ENCODE measurements at regions not wholly inside any gene's neighbourhood (a gene's known extent, or its start where the extent isn't known, plus 50 kb on each side); places are given as distances from the start of the nearest gene placed in this dataset.
A peak's percentile ranks its signal among the peaks of the same experiment; 100 is the strongest.
"Not testable (repeated sequence)": the region's sequence is repeated elsewhere in the genome, so short reads cannot be mapped to it uniquely, and the experiment has no call there.

DNA sequence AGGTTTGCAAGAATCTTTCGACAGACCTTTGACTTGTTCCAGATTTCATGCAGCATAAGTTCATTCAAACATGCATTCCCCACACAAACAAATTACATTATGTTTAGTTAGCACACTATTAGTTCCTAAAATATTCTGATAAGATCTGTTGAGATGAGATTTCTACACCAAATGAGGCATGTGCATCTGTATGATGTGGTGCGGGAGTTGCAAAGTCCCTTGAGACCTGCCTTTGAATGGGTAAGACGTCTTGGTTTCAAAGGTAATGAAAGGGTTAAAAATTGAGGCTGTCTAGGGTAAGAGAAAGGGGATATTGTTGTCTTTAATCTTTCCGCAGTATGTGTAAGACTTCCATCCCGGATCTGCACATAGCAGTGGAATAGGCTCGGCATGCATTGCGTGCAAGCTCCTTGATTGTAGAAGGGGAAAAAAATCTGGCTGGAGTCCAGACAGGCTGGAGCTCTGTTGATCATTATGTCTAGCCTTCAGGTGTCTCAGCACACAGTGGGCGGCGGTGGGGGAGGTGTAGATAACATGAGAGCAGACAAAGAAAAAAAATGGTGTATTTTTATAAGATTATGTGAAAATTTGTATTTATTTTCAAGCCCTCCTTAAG is 296.6 kb downstream of the PTPRC start:
- DNase-seq = peak; percentile 97

DNA sequence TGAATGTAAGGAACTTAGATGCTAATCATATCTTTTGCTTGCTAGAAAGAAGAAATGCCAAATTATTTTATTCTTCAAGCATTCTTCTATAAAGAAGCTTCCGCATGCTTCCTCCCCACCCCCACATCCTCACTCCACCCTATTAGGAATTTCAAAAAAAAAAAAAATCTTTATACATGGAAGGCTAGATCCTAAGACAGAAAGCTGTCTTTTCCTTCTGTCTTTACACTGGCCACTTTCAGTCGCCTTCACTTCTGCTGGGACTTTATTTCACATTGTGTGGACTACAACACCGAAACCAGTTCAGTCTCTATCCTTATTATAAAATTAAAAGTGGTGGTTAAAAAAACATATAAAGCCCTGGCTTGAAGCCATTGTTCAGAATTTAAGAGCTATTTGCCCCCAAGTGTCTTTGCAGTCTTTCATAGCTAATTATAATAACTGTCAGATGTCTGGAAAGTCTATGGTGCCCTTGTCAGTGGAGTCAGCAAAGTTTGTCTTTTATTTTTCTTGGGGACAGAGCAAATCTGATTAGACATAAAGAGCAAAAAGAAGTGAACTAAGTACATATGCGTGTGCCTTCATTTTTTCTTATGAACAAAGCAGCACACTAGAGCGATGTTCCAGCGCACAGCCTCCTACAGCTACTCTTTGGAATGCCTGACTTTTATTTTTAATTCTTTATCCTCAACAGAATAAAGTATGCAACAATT is 297.7 kb downstream of the PTPRC start:
- peak; percentile 18 for DNase-seq

DNA sequence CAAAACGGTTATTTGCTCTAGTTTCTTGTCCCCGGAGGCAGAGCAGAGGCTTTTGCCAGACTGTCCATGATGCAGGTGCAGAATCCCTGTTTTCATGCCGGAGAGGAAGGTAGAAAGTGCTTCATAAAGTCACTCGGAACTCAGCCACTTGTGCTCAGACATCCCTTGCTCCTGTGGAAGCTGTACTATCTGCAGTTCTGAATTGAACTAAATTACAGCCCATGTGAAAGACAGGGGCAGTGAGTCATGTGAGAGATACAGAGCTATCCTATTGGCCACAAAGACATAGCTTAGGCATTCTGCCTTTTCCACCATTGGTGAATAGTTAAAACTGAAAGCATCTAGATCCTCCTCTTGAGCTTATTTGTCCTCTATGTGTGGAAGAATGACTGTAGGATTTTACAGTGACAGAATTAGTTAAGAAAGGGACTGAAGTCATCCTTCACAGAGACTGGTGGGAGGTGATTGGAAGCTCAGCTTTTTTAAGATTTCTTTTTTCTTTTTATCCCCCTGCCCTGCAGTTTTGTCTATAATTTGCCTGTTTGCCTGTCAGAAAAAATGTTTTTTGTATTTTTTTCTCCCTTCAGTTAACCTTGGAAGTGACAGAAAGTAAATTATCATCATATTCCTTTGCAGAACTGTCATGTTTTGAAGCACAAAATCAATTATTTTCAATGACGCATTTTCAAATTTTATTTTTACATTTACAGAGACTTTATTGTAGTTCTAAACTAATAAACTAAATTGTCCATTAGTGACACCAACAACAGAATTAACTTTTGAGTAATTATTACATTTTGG is 298.6 kb downstream of the PTPRC start:
- DNase-seq = peak; percentile 57

DNA sequence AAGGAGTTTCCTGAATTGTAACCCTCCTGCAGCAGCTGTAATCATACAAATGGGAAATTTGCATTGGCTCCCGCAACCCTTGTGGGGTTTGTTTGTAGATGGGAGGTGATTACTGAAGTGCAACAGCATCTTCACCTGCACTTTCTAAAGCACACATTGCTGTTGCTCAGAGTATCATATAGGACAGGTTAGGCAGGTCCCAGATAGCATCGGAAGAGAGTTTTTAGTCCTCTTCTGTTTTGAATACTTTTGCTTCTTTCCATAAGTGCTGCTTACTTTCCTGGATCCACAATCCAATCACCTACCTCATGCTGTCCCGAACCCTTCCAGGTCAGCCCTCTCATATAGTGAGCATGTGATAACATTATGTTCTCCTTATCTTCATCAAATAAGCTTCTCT is 300.4 kb downstream of the PTPRC start:
- DNase-seq = no peak

DNA sequence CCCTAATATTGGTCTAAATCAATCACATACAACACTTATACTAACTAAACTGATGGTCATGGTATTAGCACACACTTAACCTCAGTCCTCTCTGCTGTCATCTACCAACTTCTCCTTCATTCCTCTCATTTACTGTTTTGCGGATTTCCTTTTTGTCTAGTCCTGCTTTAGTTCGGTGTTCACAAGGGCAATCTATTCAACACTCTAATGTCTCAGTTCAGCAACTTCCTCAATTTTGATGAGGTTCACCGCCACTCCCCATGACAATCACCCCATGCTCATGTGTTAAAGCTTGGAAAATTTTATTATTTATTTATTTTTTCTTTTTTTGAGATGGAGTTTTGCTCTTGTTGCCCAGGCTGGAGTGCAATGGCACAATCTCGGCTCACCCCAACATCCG is 301.1 kb downstream of the PTPRC start:
- DNase-seq = no peak

DNA sequence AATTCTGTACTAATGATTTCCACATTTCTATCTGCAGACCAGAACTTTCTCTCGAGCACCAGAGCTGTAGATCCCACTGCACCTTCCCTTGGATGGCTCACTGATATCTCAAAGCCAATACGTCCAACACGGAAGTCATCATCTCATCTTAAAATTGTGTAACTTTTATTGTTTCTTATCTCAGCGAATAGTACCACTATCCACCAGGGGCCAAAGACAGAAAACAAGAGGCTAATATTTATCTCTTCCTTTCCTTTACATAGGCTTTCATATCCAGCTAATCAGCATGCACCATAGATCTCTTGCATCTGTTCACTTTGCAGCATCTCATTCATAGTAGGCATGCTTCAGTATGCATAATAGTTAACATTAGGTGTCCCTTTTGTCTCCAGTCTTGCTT is 303.6 kb downstream of the PTPRC start:
- DNase-seq = no peak

DNA sequence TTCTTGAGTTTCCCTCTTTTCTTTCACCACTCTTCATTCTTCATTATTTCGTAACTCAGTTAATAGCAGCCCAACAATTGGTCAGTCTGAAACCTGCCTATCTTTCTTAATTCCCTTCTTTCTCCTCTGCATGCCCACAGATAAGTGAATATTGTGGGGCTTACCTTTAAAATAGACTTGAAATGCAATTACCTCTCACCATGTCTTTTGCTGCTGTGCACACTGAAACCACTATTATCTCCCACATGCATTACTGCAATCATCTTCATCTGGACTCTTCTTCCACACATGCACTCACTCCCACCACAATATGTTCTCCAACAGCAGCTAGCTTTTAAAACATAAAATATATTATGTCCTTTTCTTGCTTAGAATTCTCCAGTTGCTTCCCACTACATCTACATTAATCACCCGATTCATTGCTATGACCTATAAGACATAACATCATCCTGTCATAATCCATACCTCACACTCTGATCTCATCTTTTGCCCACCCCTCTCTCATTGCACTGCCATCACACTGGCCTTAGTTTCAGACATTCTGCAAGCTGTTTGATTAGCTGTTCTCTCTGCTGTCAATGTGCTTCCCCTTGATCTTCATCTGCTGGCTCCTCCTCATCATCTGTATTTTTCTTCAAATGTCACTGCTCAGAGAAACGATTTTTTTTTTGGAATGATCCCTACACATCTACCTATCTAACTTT is 304.8 kb downstream of the PTPRC start:
- no peak for DNase-seq

DNA sequence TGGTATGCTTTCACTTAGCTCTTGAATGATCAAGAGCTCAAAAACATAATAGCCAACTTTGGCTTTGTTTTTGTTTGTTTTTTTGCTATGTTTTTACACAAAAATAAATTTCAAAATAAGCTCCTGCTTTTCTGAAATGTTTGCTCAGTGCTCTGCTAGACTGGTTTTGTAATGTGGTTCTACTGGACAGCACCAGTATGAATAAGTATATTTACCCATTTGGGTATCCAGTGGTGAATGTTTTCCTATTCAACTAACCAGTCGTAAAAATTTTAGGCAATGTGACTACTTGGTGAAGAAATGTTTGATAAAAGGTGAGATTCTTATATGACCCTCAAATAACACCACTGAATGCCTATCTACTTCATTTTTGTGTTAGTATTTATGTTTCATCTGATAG is 308.6 kb downstream of the PTPRC start:
- no peak for DNase-seq

DNA sequence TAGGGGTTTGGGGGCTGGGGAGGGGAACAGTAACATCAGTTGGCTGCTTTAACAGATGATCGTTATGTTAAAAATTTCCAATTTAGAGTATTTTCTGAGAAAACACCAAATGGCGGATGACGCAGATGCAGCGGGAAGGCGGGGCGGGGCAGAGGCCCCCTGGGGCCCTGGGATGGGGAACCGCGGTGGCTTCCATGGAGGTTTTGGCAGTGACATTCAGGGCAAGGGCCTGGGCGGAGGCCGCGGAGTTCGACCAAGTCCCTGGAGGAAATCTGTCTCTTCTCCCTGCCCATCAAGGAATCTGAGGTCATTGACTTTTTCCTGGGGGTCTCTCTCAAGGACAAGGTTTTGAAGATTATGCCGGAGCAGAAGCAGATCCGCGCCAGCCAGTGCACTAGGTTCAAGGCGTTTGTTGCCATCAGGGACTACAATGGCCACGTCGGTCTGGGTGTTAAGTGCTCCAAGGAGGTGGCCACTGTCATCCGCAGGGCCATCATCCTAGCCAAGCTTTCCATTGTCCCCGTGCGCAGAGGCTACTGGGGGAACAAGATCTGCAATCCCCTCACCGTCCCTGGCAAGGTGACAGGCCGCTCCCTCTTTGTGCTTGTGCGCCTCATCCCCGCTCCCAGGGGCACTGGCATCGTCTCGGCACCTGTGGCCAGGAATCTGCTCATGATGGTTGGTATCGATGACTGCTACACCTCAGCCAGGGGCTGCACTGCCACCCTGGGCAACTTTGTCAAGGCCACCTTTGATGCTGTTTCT is 310.2 kb downstream of the PTPRC start:
- no peak for DNase-seq

DNA sequence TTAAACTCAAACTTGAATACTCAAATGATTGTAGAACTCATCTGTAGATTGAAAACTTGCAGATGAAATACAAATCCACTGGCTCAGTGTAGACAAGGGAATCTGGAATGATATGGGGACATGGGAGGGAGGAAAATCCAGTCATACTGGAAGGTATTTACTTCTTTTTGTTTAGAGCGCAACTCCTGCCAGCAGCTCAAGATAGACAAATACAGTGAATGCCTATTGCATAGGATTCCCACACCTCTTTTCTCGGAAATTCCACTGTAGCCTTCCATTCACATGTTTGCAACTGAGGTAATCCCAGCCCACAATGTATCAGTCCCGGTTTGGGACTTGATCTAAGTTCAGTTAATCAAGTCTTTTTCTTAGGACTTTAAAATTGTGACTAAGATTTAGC is 311.2 kb downstream of the PTPRC start:
- DNase-seq = no peak

DNA sequence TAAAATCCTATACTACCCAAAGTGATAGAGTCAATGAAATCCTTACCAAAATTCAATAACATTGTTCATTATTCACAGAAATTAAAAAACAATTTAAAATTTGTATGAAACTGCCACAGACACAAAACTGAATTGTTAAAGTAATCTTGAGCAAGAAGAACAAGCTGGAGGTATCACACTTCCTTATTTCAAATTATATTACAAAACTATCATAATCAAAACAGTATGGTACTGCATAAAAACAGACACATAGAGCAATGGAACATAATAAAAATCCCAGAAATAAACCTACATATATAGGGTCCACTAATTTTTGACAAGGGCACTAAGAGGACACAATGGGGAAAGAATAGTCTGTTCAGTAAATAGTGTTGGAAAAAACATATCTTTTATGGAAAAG is 316.2 kb downstream of the PTPRC start:
- no peak for DNase-seq

DNA sequence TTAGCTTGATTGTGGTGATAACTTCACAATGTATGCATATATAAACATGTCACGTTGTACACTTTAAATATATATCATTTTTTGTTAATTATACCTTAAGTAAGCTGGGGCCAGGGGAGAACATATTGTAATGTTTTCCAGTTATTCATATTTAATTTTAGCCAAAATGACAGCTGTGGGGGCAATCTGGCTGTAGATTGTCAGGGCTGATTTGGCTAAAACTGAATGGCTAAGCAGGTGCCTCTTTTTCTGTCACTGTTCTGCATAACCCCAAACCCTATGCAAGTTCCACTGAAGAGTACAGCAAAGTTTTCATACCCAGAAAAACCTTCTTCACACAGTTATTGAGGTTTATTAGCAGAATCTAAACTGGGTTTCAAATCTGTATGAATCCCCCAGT is 318.2 kb downstream of the PTPRC start:
- no peak for DNase-seq

DNA sequence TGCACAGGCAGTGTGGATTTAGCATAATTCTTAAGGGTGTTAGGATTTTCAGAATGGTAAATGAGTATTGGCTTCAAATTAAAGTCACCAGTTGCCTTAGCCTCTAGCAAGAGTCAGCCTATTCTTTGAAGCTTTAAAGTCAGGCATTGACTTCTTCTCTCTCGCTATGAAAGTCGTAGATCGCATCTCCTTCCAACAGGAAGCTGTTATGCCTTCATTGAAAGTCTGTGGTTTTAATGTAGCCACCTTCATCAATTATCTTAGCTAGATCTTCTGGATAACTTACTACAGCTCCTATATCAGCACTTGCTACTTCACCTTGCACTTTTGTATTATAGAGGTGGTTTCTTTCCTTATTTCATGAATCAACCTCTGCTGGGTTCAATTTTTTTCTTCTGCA is 320.2 kb downstream of the PTPRC start:
- no peak for DNase-seq

DNA sequence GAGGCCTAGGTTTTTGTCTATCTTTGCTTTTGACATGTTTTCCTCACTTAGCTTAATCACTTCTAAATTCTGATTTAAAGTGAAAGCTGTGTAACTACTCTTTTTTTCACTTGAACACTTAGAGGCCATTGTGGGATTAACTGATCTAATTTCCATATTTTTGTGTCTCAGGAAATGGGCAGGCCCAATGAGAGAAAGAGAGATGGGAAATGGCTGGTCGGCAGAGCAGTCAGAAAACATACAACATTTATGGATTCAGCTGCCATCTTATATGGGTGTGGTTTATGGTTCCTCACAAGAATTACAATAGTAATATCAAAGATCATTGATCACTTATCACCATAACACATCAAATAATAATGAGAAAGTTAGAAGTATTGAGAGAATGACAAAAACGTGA is 320.8 kb downstream of the PTPRC start:
- no peak for DNase-seq

DNA sequence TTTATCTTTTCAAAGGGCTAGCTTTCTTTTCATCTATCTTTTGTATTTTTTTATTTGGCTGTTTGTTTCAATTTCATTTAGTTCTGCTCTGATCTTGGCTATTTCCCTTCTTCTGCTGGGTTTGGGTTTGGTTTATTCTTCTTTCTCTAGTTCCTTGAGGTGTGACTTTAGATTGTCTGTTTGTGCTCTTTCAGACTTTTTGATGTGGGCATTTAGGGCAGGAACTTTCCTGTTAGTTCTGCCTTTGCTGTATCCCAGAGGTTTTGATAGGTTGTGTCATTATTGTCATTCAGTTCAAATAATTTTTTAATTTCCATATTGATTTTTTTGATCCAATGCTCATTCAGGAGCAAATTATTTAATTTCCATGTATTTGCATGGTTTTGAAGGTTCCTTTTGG is 325.0 kb downstream of the PTPRC start:
- DNase-seq = not testable (repeated sequence)

DNA sequence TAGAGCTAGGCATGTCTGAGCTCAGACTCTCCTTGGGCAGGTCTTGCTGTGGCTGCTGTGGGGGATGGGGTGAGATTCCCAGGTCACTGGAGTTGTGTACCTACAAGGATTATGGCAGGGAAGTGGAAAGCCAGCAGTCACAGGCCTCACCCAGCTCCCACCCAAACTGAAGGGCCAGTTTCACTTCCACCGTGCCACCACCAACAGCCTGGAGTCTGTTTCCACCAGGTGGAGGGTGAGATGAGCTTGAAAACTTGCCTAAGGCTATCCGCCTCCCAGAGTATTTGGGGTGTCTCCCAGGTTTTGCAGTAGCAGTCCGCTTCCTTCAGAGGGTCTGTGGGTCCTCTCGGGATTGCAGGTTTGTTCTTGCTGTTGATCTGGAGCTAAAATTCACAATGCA is 327.7 kb downstream of the PTPRC start:
- DNase-seq = no peak

DNA sequence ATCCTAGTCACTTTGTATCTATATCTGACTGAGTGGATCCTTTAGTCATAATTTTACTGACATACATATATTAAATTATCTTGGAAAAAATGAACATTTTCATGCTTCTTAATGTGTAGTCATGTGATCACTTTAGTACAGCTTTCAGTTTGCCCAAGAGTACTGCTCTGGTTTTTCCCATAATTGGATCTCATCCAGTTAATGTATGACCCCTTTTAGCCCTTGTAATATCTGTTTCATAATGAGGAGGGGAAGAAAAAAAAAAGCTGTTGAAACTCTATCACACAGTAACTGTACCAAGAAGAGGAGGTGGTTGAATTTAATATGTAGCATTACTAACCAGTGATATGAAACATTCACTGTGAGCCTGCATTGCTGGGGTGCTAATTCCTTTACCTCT is 328.7 kb downstream of the PTPRC start:
- no peak for DNase-seq

DNA sequence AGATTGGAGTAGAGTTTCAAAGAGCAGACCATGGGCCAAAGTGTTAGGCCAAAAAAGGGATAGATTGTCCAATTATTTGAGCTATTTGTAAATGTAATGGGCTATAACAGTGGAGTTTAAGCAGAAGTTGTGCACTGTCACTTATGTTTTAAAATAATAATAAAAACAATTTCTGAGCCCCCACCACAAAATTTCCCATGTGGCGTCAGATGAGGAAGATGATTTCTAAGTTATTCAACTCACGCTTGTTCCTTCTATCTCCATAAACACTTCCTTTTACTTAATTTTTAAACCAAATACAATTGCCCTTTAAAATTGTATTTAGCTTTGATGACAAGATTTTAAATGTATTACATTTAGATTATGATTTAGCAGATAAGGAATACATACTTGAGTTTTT is 330.0 kb downstream of the PTPRC start:
- DNase-seq = no peak

DNA sequence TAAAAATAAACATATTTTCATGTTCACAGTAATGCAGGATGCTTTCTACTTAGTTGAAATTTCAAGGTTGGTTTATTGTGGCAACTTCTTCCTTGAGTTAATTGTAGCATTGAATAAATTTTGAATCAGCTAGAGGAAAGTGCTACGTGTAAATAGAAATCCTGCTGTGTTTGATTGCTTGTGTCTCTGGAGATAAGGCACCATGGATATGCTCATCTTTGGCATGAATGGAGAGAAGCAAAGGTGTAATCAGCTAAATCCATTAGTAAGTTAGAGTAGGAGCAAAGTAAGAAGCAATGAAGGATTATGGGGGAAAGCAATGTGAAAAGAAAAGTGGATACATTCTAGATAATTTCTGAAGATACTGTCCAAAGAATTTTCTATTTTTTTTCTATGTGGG is 331.1 kb downstream of the PTPRC start:
- DNase-seq = no peak

DNA sequence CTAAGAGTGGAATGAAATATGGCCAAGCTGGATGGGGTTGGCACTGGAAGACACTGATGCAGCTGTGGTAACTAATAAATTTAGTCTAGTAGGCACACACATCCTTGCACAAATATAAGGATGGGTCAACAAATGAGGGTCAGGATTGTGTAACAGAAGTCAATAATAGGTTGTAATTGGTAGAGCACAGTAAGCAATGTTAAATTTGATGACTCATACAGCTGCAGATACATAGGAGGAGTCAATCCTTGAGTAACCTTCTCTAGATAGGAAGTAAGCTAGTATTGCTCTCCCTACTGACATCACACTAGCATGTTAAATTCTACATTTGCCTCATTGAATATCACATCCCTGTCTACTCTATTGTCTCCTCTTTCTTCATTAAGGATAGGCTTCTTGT is 332.1 kb downstream of the PTPRC start:
- no peak for DNase-seq

DNA sequence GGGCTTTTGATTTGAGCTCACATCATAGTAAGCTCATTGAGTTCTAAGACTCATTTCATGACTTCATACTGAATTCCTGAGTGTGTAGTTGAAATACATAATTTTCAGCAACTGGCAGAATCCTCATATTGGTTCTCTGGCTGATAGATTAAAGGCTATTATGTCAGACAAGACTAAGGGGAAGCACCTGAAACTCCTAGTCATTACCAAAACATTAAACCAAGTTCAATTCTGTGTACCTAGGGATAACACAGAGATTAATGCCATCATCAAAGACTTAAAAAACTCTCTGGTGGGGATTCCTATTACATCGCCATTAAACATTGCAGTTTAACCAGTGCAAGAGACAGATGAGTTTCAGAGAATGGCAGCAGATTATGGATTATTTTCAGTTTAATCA is 339.1 kb downstream of the PTPRC start:
- DNase-seq = no peak

DNA sequence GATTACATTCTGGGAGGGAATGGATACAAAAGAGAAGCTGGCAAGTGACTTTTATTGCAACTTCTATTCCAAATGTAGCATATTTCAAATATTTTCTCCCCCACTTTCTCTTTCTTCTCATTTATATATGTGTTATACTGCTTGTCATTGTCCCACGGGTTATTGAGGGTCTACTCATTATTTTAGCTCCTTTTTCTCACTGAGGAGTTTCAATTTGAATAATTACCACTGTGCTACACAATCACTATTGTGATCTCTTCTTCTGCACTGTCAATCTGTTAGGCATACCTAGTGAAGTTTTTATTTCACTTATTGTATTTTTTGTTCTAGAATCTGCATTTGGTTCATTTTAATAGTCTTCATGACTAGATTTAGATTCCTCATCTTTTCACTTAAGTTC is 339.7 kb downstream of the PTPRC start:
- no peak for DNase-seq

DNA sequence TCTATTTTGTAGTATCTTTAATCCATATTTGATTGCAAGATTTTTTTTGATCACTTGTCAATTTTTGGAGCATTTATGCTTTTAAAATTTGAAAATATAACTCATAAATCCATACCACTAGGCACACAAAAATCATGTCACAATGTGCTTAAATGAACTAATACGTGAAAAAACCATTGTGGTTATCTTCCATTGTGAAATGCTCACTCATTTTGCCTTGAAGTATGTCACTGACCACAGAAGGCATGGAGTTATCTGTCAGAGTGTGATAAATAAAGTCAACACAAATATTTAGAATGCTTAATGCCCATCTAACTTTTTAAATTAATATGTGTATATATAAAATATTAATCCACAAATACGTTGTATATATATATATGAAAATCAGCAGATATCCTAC is 347.2 kb downstream of the PTPRC start:
- no peak for DNase-seq

Data from NCI-H1105 (cell line).